ENCODE measurements at regions not wholly inside any gene's neighbourhood (a gene's known extent, or its start where the extent isn't known, plus 50 kb on each side); places are given as distances from the start of the nearest gene placed in this dataset.
"Not testable (repeated sequence)": the region's sequence is repeated elsewhere in the genome, so short reads cannot be mapped to it uniquely, and the experiment has no call there.

- no peak for DNase-seq (ENCODE audit: low spot score)
- in situ Hi-C loops (cut with HindIII; ENCODE audit: low sequenced_read_pairs) = no loop called here
Measured at GRCh38 chr6:167703781-167704180, 122.9 kb upstream of the AFDN start.

DNA sequence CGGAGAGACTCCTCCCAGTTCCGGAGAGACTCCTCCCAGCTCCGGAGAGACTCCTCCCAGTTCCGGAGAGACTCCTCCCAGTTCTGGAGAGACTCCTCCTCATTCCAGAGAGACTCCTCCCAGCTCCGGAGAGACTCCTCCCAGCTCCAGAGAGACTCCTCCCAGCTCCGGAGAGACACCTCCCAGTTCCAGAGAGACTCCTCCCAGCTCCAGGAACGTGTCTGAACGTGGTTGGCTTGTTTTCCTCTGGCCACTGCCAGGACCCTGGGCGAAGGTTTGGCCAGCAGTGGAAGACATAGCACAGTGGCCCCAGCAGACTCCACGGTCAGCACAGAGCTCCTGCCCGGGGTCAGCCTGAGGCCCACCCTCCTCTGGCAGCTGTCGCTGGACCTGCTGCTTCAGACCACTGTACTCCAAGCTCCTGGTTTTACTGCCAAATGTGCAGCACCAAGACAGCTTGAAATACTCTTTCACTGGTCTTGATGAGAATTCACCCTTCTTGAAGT lies 122.3 kb upstream of the AFDN start:
- in situ Hi-C loops (cut with HindIII; ENCODE audit: low sequenced_read_pairs) = no loop called here

DNA sequence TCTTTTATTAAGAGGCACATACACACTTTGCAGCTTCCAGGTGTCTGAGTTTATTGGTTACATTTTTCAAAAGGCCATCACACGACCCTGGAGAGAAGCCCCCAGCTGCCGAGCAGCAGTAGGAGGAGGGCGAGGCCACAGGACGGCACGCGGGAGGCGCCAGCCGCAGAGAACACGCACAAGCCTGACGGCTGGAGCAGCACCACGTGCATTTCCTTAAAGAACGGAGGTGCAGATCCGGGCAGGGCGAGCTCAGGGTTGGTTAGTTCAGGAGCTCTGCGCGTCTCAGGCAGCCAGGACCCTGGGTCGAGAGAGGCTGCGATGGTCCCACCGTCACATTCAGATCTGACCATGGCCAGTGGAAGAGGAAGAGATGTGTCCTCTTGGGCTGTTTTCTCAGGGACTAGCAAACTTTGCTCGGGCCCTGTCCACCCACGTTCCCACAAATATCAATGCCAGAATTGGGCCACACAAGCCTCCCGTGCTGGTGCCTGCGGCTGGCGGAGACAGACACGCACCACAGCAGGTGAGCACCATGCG lies 121.4 kb upstream of the AFDN start:
- DNase-seq (ENCODE audit: low spot score) = no peak
- in situ Hi-C loops (cut with HindIII; ENCODE audit: low sequenced_read_pairs) = no loop called here

More for the DNA sequence above, 122.3 kb upstream of the AFDN start:
- DNase-seq (ENCODE audit: low spot score) = no peak

- in situ Hi-C loops (cut with HindIII; ENCODE audit: low sequenced_read_pairs) = no loop called here
- no peak for DNase-seq (ENCODE audit: low spot score)
Measured at GRCh38 chr6:167706313-167707109, 120.2 kb upstream of the AFDN start.

GRCh38 chr6:167707686-167708500 lies 118.8 kb upstream of the AFDN start:
- no peak for DNase-seq (ENCODE audit: low spot score)
- in situ Hi-C loops (cut with HindIII; ENCODE audit: low sequenced_read_pairs) = no loop called here

- in situ Hi-C loops (cut with HindIII; ENCODE audit: low sequenced_read_pairs) = no loop called here
- DNase-seq (ENCODE audit: low spot score) = no peak
Measured at GRCh38 chr6:167708501-167709094, 118.1 kb upstream of the AFDN start.

DNA sequence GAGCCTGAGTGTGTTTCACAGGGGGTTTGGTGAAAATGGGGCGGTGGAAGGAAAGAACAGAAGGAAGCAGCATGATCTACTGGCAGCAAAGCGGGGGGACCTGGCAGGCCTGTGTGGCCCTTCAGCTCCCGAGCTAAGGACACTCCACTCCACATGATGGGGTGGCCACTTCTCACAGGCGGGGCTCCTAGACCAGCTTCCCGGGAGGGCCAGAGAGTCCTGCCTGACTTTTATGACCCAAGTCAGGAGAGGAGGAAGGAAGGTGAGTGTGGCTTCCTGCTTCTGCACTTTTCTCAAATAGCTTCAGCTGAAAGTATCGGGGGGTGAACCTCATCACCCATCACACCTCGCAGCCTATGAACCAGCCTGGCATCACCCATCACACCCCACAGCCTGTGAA lies 117.5 kb upstream of the AFDN start:
- in situ Hi-C loops (cut with HindIII; ENCODE audit: low sequenced_read_pairs) = no loop called here
- DNase-seq (ENCODE audit: low spot score) = no peak

DNA sequence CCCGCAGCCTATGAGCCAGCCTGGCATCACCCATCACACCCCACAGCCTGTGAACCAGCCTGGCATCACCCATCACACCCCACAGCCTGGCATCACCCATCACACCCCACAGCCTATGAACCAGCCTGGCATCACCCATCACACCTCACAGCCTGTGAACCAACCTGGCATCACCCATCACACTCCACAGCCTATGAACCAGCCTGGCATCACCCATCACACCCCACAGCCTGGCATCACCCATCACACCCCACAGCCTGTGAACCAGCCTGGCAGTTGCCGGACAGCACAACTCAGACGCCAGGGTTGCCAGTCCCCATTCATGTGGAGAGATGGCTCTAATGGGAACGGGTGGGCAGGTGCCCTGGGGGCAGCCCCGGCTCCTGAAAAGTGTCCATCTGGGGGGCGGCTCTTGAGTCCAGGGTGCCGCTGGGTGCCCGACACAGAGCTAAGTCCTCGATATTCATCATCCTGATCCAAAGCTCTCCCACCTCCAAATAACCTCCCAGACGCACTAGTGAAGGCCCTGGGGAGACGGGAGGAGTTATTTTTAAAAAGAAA lies 116.9 kb upstream of the AFDN start:
- in situ Hi-C loops (cut with HindIII; ENCODE audit: low sequenced_read_pairs); DNase-seq (ENCODE audit: low spot score): not testable (repeated sequence)

DNA sequence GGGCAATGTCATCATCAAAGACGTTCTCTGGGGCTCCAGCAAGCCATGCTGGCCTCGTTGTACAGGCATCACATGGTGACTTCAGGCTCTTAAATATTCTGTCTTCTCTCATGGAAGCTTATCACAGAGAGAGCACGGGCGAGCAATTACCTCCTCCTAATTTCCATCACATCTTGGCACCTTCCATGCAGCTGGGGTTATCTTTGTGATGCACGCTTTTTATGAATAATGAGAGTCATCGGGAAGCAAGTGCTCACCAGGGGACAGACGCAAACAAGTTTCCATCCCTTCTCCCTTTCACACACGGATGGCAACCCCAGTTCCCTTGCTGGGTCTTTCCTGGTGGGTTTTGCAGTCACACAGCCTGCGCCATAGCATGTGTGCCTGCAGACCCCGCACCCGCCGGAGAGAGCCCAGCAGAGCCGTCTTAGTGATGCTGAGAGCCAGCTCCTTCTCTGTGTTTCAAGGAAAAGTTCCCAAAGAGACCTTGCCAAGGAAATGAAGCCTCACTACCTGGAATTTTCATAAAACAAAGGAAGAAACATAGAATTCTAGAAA lies 116.3 kb upstream of the AFDN start:
- in situ Hi-C loops (cut with HindIII; ENCODE audit: low sequenced_read_pairs) = no loop called here
- no peak for DNase-seq (ENCODE audit: low spot score)

DNA sequence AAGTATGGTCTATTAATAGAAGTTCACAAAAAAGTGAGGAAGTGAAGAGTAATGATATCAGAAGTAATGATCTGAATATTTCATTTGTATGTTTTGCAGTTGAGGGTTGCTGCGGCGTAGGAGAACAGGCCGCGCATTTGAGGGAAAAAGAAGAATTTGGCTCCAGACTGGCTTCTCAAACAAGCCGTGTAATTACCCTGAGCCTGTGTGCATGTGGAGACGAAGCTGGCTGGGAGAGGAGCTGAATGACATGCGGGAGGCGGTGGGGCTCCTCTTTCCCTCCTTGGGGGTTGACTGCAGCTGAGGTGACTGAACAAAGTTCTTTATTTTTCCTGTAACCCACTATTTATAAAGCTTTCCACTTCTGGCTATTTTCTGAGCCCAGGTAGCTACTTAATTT lies 115.5 kb upstream of the AFDN start:
- in situ Hi-C loops (cut with HindIII; ENCODE audit: low sequenced_read_pairs) = no loop called here
- no peak for DNase-seq (ENCODE audit: low spot score)

GRCh38 chr6:167711768-167712730 lies 114.7 kb upstream of the AFDN start:
- DNase-seq (ENCODE audit: low spot score) = no peak
- in situ Hi-C loops (cut with HindIII; ENCODE audit: low sequenced_read_pairs) = no loop called here

GRCh38 chr6:167712731-167713475 lies 113.8 kb upstream of the AFDN start:
- no peak for DNase-seq (ENCODE audit: low spot score)
- in situ Hi-C loops (cut with HindIII; ENCODE audit: low sequenced_read_pairs) = no loop called here

DNA sequence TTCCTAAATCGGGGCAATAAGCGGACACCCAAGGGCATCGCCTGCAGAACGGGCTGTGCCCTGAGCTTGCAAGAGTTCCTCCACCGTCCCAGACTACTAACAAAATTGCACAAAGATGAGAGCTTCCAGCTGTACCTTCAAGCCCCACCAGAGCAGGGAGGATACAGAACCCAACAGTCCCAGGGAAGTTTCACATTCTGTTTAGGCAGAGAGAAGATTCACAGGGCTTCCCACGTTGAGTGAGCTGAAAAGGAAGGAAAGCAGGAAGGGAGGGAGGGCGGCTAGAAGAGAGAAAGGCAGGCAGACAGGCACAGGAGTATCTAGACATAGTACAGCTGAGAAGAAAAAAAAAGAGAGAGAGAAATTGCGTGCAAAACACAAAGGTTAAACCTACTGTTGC lies 112.6 kb upstream of the AFDN start:
- in situ Hi-C loops (cut with HindIII; ENCODE audit: low sequenced_read_pairs) = no loop called here
- DNase-seq (ENCODE audit: low spot score) = no peak

DNA sequence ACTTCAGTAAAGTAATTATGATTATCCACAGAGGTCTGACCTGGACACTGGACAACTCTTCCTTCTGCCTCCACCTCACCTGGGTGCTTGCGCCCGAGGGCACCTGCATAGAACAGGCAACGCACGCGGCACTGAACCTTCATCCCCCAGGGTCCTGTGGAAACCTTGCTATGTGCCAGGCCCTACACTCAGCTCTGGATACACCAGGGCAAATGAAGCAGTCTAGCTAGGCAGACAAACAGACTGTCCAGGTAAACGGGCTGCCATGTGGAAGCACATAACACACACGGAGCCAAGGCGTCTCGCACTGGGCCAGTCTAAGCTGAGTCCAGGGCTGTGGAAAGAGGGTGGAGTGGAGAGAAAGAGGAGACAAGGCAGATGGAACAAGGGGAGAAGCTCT lies 109.3 kb upstream of the AFDN start:
- in situ Hi-C loops (cut with HindIII; ENCODE audit: low sequenced_read_pairs) = no loop called here
- DNase-seq (ENCODE audit: low spot score) = no peak

DNA sequence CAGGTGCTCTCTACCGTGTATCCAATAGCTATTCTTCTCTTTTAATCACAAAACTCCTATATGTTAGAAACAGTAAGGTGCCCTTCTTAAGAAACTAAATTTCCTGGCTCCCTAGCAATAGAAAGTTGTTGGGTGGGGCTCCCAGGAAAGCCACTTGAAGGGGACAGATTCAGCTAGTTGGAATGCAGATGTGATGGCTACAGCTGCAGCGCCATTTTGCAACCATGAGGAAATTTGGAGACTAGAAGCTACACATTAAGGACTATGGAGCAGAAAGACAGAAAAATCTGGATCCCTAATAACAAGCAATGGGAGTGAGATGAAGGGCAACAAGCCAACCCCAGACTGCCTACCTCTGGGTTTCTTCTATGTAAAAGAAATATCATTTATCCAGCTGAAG lies 108.8 kb upstream of the AFDN start:
- in situ Hi-C loops (cut with HindIII; ENCODE audit: low sequenced_read_pairs) = no loop called here
- no peak for DNase-seq (ENCODE audit: low spot score)

DNA sequence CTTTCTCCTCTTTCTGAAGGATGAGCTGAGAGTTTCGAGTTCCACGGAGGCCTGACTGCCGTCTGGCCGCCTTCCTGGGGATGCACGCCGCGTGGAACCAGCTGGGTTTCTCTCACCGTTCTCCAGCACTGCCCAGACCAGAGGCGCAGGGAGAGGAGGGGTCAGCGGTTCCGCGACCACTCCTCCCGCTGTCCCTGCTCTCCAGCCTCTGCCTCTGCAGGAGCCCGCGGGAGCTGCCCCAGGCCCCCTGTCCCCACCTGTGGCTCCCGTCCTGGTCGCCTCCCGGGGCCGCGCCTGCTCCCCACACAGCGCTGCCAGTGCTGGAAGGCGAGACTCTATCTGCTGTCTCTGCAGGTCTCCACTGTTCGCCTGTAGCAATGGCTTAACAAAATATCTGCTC lies 106.8 kb upstream of the AFDN start:
- in situ Hi-C loops (cut with HindIII; ENCODE audit: low sequenced_read_pairs) = no loop called here
- DNase-seq (ENCODE audit: low spot score) = no peak

- no peak for DNase-seq (ENCODE audit: low spot score)
- in situ Hi-C loops (cut with HindIII; ENCODE audit: low sequenced_read_pairs) = no loop called here
Measured at GRCh38 chr6:167720456-167721285, 106.0 kb upstream of the AFDN start.
